ENCODE measurements at regions not wholly inside any gene's neighbourhood (a gene's known extent, or its start where the extent isn't known, plus 50 kb on each side); places are given as distances from the start of the nearest gene placed in this dataset.

DNA sequence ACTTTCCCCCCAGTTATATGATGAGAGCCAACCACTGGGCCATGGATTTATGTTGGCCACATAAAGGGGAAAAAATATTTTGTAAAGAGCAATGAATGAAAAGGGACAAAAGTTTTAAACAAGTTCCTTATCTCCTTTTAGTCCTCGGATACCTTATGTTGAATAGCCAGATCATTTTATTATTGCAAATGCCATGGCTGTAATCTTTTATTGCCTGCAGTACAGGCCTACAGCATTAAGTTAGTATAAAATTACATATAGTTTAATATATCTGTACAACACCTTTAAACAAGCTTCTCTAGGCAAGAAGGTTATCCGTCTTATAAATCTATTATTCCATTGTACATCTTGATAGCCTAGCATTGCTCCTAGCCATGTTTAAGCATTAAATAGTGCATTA lies 93.9 kb upstream of the SLC35B3 start:
- Histone ChIP-seq H3K4me1 (ENCODE audit: control insufficient read depth, insufficient read depth, low read length) (no peaks in the 10 kb centered on the region), H3K9me1 (ENCODE audit: insufficient read depth, low read length) (no peaks in the 10 kb centered on the region), H2AK5ac (ENCODE audit: low read depth, low read length) (no peak overlapping the region), H3K18ac (ENCODE audit: low read depth, low read length) (no peak overlapping the region), H4K5ac (ENCODE audit: low read depth, low read length) (no peak overlapping the region), H3K9me3 (ENCODE audit: control insufficient read depth, insufficient read depth, low read length) (peaks cover 5% of the 10 kb centered on the region), H3K56ac (ENCODE audit: extremely low read depth, insufficient read depth, low read length) (no peak overlapping the region), H3K14ac (replicated peaks; ENCODE audit: low read depth, low read length) (no peak overlapping the region), H2BK15ac (ENCODE audit: low read depth, low read length) (no peak overlapping the region), H3K23ac (ENCODE audit: low read depth, low read length) (no peak overlapping the region), H2BK120ac (ENCODE audit: low read depth, low read length) (no peak overlapping the region), H4K8ac (ENCODE audit: low read depth in 2 of 2, low read length in 2 of 2) (no peak overlapping the region), H3K36me3 (ENCODE audit: control insufficient read depth, insufficient read depth, low read length) (no peaks in the 10 kb centered on the region), H3K4ac (ENCODE audit: low read depth, low read length) (no peak overlapping the region), H3K27me3 (ENCODE audit: control insufficient read depth, insufficient read depth, low read length) (no peaks in the 10 kb centered on the region), H4K91ac (ENCODE audit: insufficient read depth, low read depth, low read length) (no peak overlapping the region), H2BK5ac (ENCODE audit: low read depth, low read length, poor library complexity, severe bottlenecking) (no peak overlapping the region), H2AFZ (replicated peaks; ENCODE audit: low read length, poor library complexity) (no peak overlapping the region), H2BK20ac (ENCODE audit: low read depth, low read length) (no peak overlapping the region), H3K4me3 (ENCODE audit: insufficient read depth, low read depth, low read length) (no peak overlapping the region), H3K9ac (ENCODE audit: low read depth, low read length) (no peak overlapping the region), H3K4me2 (ENCODE audit: low read depth, low read length) (no peak overlapping the region), H3K27ac (ENCODE audit: insufficient read depth, low read length) (no peak overlapping the region), H4K20me1 (ENCODE audit: insufficient read depth, low read length) (no peaks in the 10 kb centered on the region), H2AK9ac (replicated peaks; ENCODE audit: low read depth, low read length, poor library complexity) (no peak overlapping the region), H3K79me1 (ENCODE audit: low read depth in 1 of 2, low read length in 2 of 2) (no peaks in the 10 kb centered on the region)
- BruUV-seq (replicated peaks): no TSS peak
- WGBS, 2 experiments (ENCODE audit: extremely low coverage in 2 of 2, insufficient read length in 1 of 2): no CpG with 5 or more reads among the region's 2 CpGs
- dilution Hi-C loops (cut with HindIII; ENCODE audit: low sequenced_read_pairs, unreplicated experiment) (no loop called here), intact Hi-C loops (cut with micrococcal nuclease) (no loop called here), in situ Hi-C loops (cut with MboI; ENCODE audit: low sequenced_read_pairs) (no loop called here)
- ATAC-seq (ENCODE audit: low read depth): no peak
- ChIA-PET CTCF (interaction anchor here (0.5 kb wide), 1 partner anchor 16 kb away, joined by 3 read pairs; no protein-coding TSS in a partner anchor), POLR2A (ENCODE audit: unreplicated experiment) (no interaction called here)
- TF ChIP-seq CHD1 (IDR thresholded peaks at IDR 0.05; ENCODE audit: low read depth, low read length): no peak
- TF ChIP-seq RCOR1 (IDR thresholded peaks at IDR 0.05; ENCODE audit: insufficient replicate concordance, low read length): no peak
- no peak for TF ChIP-seq MXI1 (IDR thresholded peaks at IDR 0.05; ENCODE audit: borderline replicate concordance, low read depth, low read length)
- TF ChIP-seq NFE2L2 (IDR thresholded peaks at IDR 0.05; ENCODE audit: low read depth, low read length): no peak
- no peak for TF ChIP-seq FOS (IDR thresholded peaks at IDR 0.05; ENCODE audit: low read depth, low read length)
- TF ChIP-seq, protein P1, sequence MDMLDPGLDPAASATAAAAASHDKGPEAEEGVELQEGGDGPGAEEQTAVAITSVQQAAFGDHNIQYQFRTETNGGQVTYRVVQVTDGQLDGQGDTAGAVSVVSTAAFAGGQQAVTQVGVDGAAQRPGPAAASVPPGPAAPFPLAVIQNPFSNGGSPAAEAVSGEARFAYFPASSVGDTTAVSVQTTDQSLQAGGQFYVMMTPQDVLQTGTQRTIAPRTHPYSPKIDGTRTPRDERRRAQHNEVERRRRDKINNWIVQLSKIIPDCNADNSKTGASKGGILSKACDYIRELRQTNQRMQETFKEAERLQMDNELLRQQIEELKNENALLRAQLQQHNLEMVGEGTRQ (IDR thresholded peaks at IDR 0.05; ENCODE audit: low read depth, low read length): no peak
- TF ChIP-seq RAD21 (IDR thresholded peaks at IDR 0.05; ENCODE audit: low read length): no peak
- no peak for TF ChIP-seq BHLHE40 (IDR thresholded peaks at IDR 0.05; ENCODE audit: low read depth, low read length)
- no peak for TF ChIP-seq MAFK (IDR thresholded peaks at IDR 0.05; ENCODE audit: low read depth, low read length)
- TF ChIP-seq, protein P2, sequence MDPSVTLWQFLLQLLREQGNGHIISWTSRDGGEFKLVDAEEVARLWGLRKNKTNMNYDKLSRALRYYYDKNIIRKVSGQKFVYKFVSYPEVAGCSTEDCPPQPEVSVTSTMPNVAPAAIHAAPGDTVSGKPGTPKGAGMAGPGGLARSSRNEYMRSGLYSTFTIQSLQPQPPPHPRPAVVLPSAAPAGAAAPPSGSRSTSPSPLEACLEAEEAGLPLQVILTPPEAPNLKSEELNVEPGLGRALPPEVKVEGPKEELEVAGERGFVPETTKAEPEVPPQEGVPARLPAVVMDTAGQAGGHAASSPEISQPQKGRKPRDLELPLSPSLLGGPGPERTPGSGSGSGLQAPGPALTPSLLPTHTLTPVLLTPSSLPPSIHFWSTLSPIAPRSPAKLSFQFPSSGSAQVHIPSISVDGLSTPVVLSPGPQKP (IDR thresholded peaks at IDR 0.05; ENCODE audit: borderline replicate concordance, low read depth, low read length): no peak
- TF ChIP-seq MAZ (IDR thresholded peaks at IDR 0.05; ENCODE audit: borderline replicate concordance, low read depth, low read length): no peak
- TF ChIP-seq RFX5 (IDR thresholded peaks at IDR 0.05; ENCODE audit: low read depth, low read length): no peak
- TF ChIP-seq POLR2A (IDR thresholded peaks at IDR 0.05; ENCODE audit: low read depth, low read length): no peak
- no peak for TF ChIP-seq SMC3 (IDR thresholded peaks at IDR 0.05; ENCODE audit: low read depth, low read length)
- no peak for TF ChIP-seq CEBPB (IDR thresholded peaks at IDR 0.05; ENCODE audit: low read depth, low read length)
- TF ChIP-seq, protein P3, sequence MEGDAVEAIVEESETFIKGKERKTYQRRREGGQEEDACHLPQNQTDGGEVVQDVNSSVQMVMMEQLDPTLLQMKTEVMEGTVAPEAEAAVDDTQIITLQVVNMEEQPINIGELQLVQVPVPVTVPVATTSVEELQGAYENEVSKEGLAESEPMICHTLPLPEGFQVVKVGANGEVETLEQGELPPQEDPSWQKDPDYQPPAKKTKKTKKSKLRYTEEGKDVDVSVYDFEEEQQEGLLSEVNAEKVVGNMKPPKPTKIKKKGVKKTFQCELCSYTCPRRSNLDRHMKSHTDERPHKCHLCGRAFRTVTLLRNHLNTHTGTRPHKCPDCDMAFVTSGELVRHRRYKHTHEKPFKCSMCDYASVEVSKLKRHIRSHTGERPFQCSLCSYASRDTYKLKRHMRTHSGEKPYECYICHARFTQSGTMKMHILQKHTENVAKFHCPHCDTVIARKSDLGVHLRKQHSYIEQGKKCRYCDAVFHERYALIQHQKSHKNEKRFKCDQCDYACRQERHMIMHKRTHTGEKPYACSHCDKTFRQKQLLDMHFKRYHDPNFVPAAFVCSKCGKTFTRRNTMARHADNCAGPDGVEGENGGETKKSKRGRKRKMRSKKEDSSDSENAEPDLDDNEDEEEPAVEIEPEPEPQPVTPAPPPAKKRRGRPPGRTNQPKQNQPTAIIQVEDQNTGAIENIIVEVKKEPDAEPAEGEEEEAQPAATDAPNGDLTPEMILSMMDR (conservative IDR thresholded peaks at IDR 0.05; ENCODE audit: low read depth, low read length): no peak
- no peak for DNase-seq
